ENCODE measurements at regions not wholly inside any gene's neighbourhood (a gene's known extent, or its start where the extent isn't known, plus 50 kb on each side); places are given as distances from the start of the nearest gene placed in this dataset.

DNA sequence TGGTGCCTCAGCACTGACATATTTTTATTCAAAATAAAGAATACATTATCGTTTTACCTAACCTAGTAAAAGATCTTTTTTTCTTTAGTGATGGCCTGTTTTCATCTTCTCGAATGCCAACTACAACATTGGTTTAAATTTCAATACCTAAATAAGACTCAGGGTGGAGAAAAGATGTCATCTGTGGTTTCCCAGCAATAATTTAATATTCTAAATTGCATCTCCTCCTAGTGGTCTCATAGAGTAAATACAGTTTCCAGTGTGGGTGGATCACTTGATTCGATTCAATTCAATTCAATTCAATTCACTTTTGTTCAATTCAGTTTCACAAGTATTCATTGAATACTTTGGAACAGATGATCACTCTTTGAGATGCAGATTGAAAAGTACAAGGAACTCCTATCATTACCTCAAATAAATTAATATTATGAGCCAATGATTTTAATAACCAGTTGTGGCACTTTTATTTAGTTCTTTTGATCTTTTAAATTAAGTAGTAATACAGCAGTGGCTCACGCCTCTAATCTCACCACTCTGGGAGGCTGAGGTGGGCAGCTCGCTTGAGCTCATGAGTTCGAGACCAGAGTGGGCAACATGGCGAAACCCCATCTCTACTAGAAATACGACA lies 427.2 kb downstream of the FAT4 start:
- intact Hi-C loops (cut with DNase I; ENCODE audit: low total_unique reads) = loop anchor here (2.0 kb wide), 1 partner anchor 429 kb away; no protein-coding TSS in a partner anchor

DNA sequence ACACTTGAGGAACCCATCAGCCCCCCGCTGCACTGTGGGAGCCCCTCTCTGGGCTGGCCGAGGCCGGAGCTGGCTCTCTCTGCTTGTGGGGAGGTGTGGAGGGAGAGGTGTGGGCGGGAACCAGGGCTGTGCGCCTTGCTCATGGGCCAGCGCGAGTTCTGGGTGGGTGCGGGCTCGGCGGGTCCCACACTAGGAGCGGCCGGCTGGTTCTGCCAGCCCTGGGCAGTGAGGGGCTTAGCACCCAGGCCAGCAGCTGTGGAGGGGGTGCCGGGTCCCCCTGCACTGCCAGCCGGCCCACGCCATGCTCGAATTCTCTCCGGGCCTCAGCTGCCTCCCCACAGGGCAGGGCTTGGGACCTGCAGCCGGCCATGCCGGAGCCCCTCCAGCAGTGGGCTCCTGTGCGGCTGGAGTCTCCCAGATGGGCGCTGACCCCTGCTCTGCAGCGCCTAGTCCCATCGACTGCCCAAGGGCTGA lies 430.2 kb downstream of the FAT4 start:
- intact Hi-C loops (cut with DNase I; ENCODE audit: low total_unique reads) = no loop called here

More for the DNA sequence above, 427.2 kb downstream of the FAT4 start:
- no peak overlapping the region for H3K27ac ChIP-seq
- no peaks in the 10 kb centered on the region for H3K9me3 ChIP-seq
- TF ChIP-seq, protein P1, sequence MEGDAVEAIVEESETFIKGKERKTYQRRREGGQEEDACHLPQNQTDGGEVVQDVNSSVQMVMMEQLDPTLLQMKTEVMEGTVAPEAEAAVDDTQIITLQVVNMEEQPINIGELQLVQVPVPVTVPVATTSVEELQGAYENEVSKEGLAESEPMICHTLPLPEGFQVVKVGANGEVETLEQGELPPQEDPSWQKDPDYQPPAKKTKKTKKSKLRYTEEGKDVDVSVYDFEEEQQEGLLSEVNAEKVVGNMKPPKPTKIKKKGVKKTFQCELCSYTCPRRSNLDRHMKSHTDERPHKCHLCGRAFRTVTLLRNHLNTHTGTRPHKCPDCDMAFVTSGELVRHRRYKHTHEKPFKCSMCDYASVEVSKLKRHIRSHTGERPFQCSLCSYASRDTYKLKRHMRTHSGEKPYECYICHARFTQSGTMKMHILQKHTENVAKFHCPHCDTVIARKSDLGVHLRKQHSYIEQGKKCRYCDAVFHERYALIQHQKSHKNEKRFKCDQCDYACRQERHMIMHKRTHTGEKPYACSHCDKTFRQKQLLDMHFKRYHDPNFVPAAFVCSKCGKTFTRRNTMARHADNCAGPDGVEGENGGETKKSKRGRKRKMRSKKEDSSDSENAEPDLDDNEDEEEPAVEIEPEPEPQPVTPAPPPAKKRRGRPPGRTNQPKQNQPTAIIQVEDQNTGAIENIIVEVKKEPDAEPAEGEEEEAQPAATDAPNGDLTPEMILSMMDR (IDR thresholded peaks at IDR 0.05) = peak; percentile 64 to 74
- no peak for DNase-seq
- peaks cover 0 to 10% (median 3%) of the 10 kb centered on the region in 4 donors for H3K4me1 ChIP-seq
- no peaks in the 10 kb centered on the region for H3K27me3 ChIP-seq
- no peaks in the 10 kb centered on the region for H3K36me3 ChIP-seq
- H3K4me3 ChIP-seq = no peak overlapping the region

DNA sequence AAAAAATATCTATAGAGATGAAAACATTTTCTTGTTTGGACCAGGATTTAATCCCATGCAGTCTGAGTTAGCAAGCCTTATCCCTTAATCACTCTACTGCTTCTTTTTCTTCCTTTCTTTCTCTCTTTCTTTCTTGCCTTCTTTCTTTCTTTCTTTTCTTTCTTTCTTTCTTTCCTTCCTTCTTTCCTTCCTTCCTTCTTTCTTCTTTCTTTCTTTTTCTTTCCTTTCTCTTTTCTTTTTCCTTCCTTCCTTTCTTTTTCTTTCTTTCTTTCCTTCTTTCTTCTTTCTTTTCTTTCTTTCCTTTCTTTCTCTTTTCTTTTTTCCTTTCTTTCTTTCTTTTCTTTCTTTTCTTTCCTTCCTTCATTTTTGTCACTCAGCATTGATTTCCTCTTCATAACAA lies 434.6 kb downstream of the FAT4 start:
- no peak overlapping the region for H3K4me3 ChIP-seq
- intact Hi-C loops (cut with DNase I; ENCODE audit: low total_unique reads) = no loop called here
- no peaks in the 10 kb centered on the region for H3K27me3 ChIP-seq

More for the DNA sequence above, 430.2 kb downstream of the FAT4 start:
- DNase-seq = no peak
- H3K27ac ChIP-seq = no peak overlapping the region
- no peaks in the 10 kb centered on the region for H3K27me3 ChIP-seq
- H3K4me1 ChIP-seq = peaks cover 0 to 3% (median 0%) of the 10 kb centered on the region in 4 donors
- H3K36me3 ChIP-seq = no peaks in the 10 kb centered on the region
- TF ChIP-seq, protein P1 (IDR thresholded peaks at IDR 0.05) = no peak
- no peaks in the 10 kb centered on the region for H3K9me3 ChIP-seq
- no peak overlapping the region for H3K4me3 ChIP-seq

DNA sequence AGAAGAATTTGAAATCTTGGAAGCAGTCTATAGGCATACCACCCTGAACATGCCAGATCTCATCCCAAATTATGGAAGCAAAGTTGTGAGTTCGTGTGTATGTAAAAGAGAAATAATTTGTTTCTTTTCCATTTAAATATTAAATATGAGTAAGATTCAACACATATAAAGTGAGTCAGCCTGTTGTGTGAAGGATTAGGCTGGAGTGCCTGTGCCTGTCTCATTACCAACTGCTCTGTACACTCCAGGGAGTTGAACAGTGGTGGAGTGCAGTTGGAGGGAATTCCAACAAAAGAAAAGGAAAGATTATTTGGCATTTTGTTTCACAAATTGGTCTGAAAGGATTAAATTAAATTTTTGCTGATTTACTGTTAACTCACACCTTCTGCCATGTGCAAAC lies 435.6 kb downstream of the FAT4 start:
- no peaks in the 10 kb centered on the region for H3K36me3 ChIP-seq
- H3K27me3 ChIP-seq = no peaks in the 10 kb centered on the region
- H3K4me1 ChIP-seq = peaks cover 0 to 6% (median 0%) of the 10 kb centered on the region in 4 donors
- no peaks in the 10 kb centered on the region for H3K9me3 ChIP-seq
- H3K4me3 ChIP-seq = no peak overlapping the region
- H3K27ac ChIP-seq = no peak overlapping the region
- intact Hi-C loops (cut with DNase I; ENCODE audit: low total_unique reads) = no loop called here
- TF ChIP-seq, protein P1 (IDR thresholded peaks at IDR 0.05) = no peak
- DNase-seq = no peak

More for the DNA sequence above, 434.6 kb downstream of the FAT4 start:
- H3K36me3 ChIP-seq = no peaks in the 10 kb centered on the region
- H3K4me1 ChIP-seq = peaks cover 0 to 6% (median 0%) of the 10 kb centered on the region in 4 donors
- TF ChIP-seq, protein P1 (IDR thresholded peaks at IDR 0.05) = no peak
- no peaks in the 10 kb centered on the region for H3K9me3 ChIP-seq
- no peak overlapping the region for H3K27ac ChIP-seq
- DNase-seq = no peak

DNA sequence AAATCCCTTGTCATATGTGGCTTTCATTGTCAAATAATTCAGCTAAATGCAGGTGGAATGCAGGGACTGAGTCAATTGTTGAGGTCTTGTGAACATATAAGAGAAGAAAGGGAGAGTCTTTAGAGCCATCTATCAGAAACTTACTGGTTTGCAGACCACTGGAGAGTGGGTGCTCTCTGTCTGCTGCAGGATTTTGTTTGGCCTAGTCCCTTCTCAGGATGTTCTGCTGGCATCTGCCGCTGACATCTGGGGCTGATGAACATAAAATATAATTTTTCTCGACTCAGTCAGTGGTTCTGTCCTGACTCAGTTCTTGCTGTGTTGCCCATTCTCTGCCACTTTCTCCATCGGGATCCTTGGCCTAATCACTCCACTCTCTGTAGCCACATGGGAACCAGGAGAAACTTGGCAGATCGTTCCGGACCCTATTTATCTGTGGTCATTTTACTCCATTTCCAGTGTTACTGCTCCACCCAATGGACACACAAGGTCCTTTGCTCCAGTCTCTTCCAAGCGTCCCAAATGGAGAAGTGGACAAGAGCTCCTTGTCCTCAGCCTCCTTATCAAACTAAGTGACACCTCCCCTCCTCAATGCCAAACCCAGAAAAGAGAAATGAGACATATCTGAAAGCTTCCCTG lies 436.2 kb downstream of the FAT4 start:
- Histone ChIP-seq H3K4me3 (no peak overlapping the region), H3K4me1 (peaks cover 0 to 6% (median 0%) of the 10 kb centered on the region in 4 donors), H3K27me3 (no peaks in the 10 kb centered on the region), H3K36me3 (no peaks in the 10 kb centered on the region), H3K9me3 (no peaks in the 10 kb centered on the region), H3K27ac (no peak overlapping the region)
- peak in 1 of 2 donors; percentile 34 for DNase-seq
- intact Hi-C loops (cut with DNase I; ENCODE audit: low total_unique reads) = no loop called here
- TF ChIP-seq, protein P1 (IDR thresholded peaks at IDR 0.05) = peak in 1 of 2 experiments; percentile 13
